ENCODE measurements at regions not wholly inside any gene's neighbourhood (a gene's known extent, or its start where the extent isn't known, plus 50 kb on each side); places are given as distances from the start of the nearest gene placed in this dataset.
"Not testable (repeated sequence)": the region's sequence is repeated elsewhere in the genome, so short reads cannot be mapped to it uniquely, and the experiment has no call there.

DNA sequence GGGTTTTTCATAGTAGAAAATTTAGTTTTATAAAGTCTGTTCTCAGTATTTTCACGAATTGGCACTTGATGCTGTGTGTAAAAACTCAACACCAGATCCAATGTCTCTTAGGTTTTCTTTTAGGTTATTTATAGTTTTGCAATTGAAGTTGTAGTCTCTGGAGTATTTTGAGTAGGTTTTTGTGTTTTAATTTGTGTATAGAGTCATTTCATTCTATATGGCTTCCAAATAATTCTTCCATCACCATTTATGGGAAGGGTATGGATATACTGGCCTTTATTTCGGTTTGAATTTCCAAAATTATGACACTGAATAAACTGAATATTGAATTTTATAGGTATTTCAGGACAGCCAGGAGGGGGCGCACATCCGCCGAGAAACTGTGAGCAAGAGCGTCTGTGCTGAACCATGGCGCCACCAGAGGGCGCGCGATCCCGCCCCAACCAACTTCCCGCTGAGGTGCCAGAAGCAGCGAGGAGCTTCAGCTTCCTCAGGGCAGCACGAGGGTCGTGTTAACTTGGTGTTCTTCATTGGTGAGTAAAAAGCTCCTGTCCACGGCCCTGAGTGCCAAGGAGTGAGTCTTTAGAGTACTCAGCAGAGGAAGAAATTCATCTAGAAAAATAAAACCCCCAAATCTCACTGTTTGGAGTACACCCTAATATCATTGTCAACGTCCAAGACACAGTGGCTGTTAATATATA is 207.5 kb downstream of the LMLN start:
- H2AFZ ChIP-seq (ENCODE audit: control insufficient read depth, low read length); H3K4me1 ChIP-seq (ENCODE audit: control insufficient read depth, extremely low read depth, insufficient read depth, low read length); H3K9me1 ChIP-seq (ENCODE audit: control insufficient read depth, extremely low read depth, insufficient read depth, low read length); H3K27me3 ChIP-seq (ENCODE audit: control insufficient read depth, extremely low read depth, insufficient read depth, low read length); DNase-seq (ENCODE audit: low read depth, low spot score); H3K9ac ChIP-seq (ENCODE audit: control insufficient read depth, extremely low read depth, insufficient read depth, low read length); FAIRE-seq; H3K9me3 ChIP-seq (ENCODE audit: control insufficient read depth, low read depth, low read length); H4K20me1 ChIP-seq (ENCODE audit: control insufficient read depth, extremely low read depth, insufficient read depth, low read length); H3K4me2 ChIP-seq (ENCODE audit: control insufficient read depth, extremely low read depth, insufficient read depth, low read depth, low read length); H3K27ac ChIP-seq (ENCODE audit: control insufficient read depth, insufficient read depth, low read length); H3K79me2 ChIP-seq (ENCODE audit: control insufficient read depth, insufficient read depth, low read length); dilution Hi-C loops (cut with MboI; ENCODE audit: extremely low pct_ligation_motif_present, low sequenced_read_pairs); H3K4me3 ChIP-seq (ENCODE audit: control insufficient read depth in 2 of 3, extremely low read depth in 1 of 3, insufficient read depth in 2 of 3, low read depth in 1 of 3, low read length in 3 of 3); H3K36me3 ChIP-seq (ENCODE audit: control insufficient read depth in 2 of 2, extremely low read depth in 1 of 2, insufficient read depth in 2 of 2, low read length in 2 of 2): not testable (repeated sequence)
- TF ChIP-seq, protein P1, sequence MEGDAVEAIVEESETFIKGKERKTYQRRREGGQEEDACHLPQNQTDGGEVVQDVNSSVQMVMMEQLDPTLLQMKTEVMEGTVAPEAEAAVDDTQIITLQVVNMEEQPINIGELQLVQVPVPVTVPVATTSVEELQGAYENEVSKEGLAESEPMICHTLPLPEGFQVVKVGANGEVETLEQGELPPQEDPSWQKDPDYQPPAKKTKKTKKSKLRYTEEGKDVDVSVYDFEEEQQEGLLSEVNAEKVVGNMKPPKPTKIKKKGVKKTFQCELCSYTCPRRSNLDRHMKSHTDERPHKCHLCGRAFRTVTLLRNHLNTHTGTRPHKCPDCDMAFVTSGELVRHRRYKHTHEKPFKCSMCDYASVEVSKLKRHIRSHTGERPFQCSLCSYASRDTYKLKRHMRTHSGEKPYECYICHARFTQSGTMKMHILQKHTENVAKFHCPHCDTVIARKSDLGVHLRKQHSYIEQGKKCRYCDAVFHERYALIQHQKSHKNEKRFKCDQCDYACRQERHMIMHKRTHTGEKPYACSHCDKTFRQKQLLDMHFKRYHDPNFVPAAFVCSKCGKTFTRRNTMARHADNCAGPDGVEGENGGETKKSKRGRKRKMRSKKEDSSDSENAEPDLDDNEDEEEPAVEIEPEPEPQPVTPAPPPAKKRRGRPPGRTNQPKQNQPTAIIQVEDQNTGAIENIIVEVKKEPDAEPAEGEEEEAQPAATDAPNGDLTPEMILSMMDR (optimal IDR thresholded peaks at IDR 0.05 in 1 of 3, IDR thresholded peaks at IDR 0.05 in 1 of 3, conservative IDR thresholded peaks at IDR 0.05 in 1 of 3; ENCODE audit: extremely low read depth in 1 of 3, insufficient read depth in 2 of 3, low read length in 3 of 3): peak in 2 of 3 experiments; percentile 48 to 49

DNA sequence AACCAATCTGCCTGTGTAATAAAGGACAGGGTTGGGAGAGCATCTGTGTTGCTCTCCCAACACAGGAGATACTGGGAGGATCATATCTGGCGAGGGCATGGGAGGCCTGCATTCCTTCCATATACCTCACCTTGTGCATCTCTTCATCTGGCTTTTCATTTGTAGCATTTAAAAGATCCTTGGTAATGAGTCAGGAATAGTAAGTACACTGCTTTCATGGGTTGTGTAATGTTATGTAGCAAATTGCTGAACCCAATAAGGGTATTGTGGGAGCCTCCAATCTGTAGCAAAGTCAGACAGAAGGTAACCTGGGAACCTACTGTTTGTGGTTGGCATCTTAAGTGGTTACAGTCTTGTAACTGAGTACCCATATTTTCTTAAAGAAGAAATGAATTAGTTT is 210.8 kb downstream of the LMLN start:
- H3K27ac ChIP-seq (ENCODE audit: control insufficient read depth, insufficient read depth, low read length); H3K27me3 ChIP-seq (ENCODE audit: control insufficient read depth, extremely low read depth, insufficient read depth, low read length); H3K4me2 ChIP-seq (ENCODE audit: control insufficient read depth, extremely low read depth, insufficient read depth, low read depth, low read length); DNase-seq (ENCODE audit: low read depth, low spot score); H3K9me3 ChIP-seq (ENCODE audit: control insufficient read depth, low read depth, low read length); H3K9ac ChIP-seq (ENCODE audit: control insufficient read depth, extremely low read depth, insufficient read depth, low read length); dilution Hi-C loops (cut with MboI; ENCODE audit: extremely low pct_ligation_motif_present, low sequenced_read_pairs); H3K4me1 ChIP-seq (ENCODE audit: control insufficient read depth, extremely low read depth, insufficient read depth, low read length); H4K20me1 ChIP-seq (ENCODE audit: control insufficient read depth, extremely low read depth, insufficient read depth, low read length); H3K36me3 ChIP-seq (ENCODE audit: control insufficient read depth in 2 of 2, extremely low read depth in 1 of 2, insufficient read depth in 2 of 2, low read length in 2 of 2); H2AFZ ChIP-seq (ENCODE audit: control insufficient read depth, low read length); H3K9me1 ChIP-seq (ENCODE audit: control insufficient read depth, extremely low read depth, insufficient read depth, low read length); H3K4me3 ChIP-seq (ENCODE audit: control insufficient read depth in 2 of 3, extremely low read depth in 1 of 3, insufficient read depth in 2 of 3, low read depth in 1 of 3, low read length in 3 of 3); FAIRE-seq; H3K79me2 ChIP-seq (ENCODE audit: control insufficient read depth, insufficient read depth, low read length): not testable (repeated sequence)

DNA sequence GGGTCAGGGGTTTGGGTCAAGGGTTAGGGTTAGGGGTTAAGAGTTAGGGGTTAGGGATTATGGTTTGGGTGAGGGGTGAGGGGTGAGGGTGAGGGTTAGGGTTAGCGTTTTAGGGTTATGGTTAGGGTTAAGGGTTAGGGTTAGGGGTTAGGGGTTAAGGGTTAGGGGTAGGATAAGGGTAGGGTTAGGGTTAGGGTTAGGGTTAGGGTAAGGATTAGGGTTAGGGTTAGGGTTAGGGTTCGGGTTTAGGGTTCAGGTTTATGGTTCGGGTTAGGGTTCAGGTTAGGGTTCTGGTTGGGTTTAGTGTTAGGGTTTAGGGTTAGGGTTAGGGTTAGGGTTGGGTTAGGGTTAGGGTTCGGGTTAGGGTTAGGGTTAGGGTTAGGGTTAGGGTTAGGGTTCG is 213.1 kb downstream of the LMLN start:
- H3K4me1 ChIP-seq (ENCODE audit: control insufficient read depth, extremely low read depth, insufficient read depth, low read length); H3K36me3 ChIP-seq (ENCODE audit: control insufficient read depth in 2 of 2, extremely low read depth in 1 of 2, insufficient read depth in 2 of 2, low read length in 2 of 2); H3K9me3 ChIP-seq (ENCODE audit: control insufficient read depth, low read depth, low read length); H3K4me2 ChIP-seq (ENCODE audit: control insufficient read depth, extremely low read depth, insufficient read depth, low read depth, low read length); H3K27ac ChIP-seq (ENCODE audit: control insufficient read depth, insufficient read depth, low read length); H3K27me3 ChIP-seq (ENCODE audit: control insufficient read depth, extremely low read depth, insufficient read depth, low read length); FAIRE-seq; dilution Hi-C loops (cut with MboI; ENCODE audit: extremely low pct_ligation_motif_present, low sequenced_read_pairs); H3K9me1 ChIP-seq (ENCODE audit: control insufficient read depth, extremely low read depth, insufficient read depth, low read length); H3K79me2 ChIP-seq (ENCODE audit: control insufficient read depth, insufficient read depth, low read length); DNase-seq (ENCODE audit: low read depth, low spot score); H3K4me3 ChIP-seq (ENCODE audit: control insufficient read depth in 2 of 3, extremely low read depth in 1 of 3, insufficient read depth in 2 of 3, low read depth in 1 of 3, low read length in 3 of 3); H3K9ac ChIP-seq (ENCODE audit: control insufficient read depth, extremely low read depth, insufficient read depth, low read length); H4K20me1 ChIP-seq (ENCODE audit: control insufficient read depth, extremely low read depth, insufficient read depth, low read length); H2AFZ ChIP-seq (ENCODE audit: control insufficient read depth, low read length): not testable (repeated sequence)

DNA sequence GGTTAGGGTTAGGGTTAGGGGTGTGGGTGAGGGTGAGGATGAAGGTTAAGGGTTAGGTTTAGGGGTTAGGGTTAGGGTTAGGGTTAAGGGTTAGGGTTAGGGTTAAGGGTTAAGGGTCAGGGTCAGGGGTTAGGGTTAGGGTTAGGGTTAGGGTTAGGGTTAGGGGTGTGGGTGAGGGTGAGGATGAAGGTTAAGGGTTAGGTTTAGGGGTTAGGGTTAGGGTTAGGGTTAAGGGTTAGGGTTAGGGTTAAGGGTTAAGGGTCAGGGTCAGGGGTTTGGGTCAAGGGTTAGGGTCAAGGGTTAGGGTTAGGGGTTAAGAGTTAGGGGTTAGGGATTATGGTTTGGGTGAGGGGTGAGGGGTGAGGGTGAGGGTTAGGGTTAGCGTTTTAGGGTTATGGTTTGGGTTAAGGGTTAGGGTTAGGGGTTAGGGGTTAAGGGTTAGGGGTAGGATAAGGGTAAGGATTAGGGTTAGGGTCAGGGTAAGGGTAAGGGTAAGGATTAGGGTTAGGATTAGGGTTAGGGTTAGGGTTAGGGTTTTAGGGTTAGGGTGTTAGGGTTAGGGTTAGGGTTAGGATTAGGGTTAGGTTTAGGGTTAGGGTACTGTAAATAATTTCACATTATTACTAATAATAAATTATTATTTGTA is 214.0 kb downstream of the LMLN start:
- H3K27ac ChIP-seq (ENCODE audit: control insufficient read depth, insufficient read depth, low read length); H4K20me1 ChIP-seq (ENCODE audit: control insufficient read depth, extremely low read depth, insufficient read depth, low read length); H3K4me1 ChIP-seq (ENCODE audit: control insufficient read depth, extremely low read depth, insufficient read depth, low read length); H3K36me3 ChIP-seq (ENCODE audit: control insufficient read depth in 2 of 2, extremely low read depth in 1 of 2, insufficient read depth in 2 of 2, low read length in 2 of 2); FAIRE-seq; H3K9me1 ChIP-seq (ENCODE audit: control insufficient read depth, extremely low read depth, insufficient read depth, low read length); H3K9me3 ChIP-seq (ENCODE audit: control insufficient read depth, low read depth, low read length); H2AFZ ChIP-seq (ENCODE audit: control insufficient read depth, low read length); H3K4me2 ChIP-seq (ENCODE audit: control insufficient read depth, extremely low read depth, insufficient read depth, low read depth, low read length); dilution Hi-C loops (cut with MboI; ENCODE audit: extremely low pct_ligation_motif_present, low sequenced_read_pairs); H3K27me3 ChIP-seq (ENCODE audit: control insufficient read depth, extremely low read depth, insufficient read depth, low read length); H3K79me2 ChIP-seq (ENCODE audit: control insufficient read depth, insufficient read depth, low read length); DNase-seq (ENCODE audit: low read depth, low spot score); H3K9ac ChIP-seq (ENCODE audit: control insufficient read depth, extremely low read depth, insufficient read depth, low read length); H3K4me3 ChIP-seq (ENCODE audit: control insufficient read depth in 2 of 3, extremely low read depth in 1 of 3, insufficient read depth in 2 of 3, low read depth in 1 of 3, low read length in 3 of 3): not testable (repeated sequence)

Data from keratinocyte (primary cell).